ENCODE measurements at regions not wholly inside any gene's neighbourhood (a gene's known extent, or its start where the extent isn't known, plus 50 kb on each side); places are given as distances from the start of the nearest gene placed in this dataset.

GRCh38 chr16:74046524-74046923, 250.1 kb upstream of the PSMD7 start:
- TF ChIP-seq CTCF (IDR thresholded peaks at IDR 0.05), result no peak
- no peak for TF ChIP-seq POLR2AphosphoS5 (IDR thresholded peaks at IDR 0.05)
- TF ChIP-seq POLR2A (IDR thresholded peaks at IDR 0.05), result no peak
- no peak for TF ChIP-seq EP300 (IDR thresholded peaks at IDR 0.05; ENCODE audit: low read depth)
